ENCODE measurements at regions not wholly inside any gene's neighbourhood (a gene's known extent, or its start where the extent isn't known, plus 50 kb on each side); places are given as distances from the start of the nearest gene placed in this dataset.

GRCh38 chr12:91841822-91842221, 303.8 kb downstream of the BTG1 start:
- no peaks in the 10 kb centered on the region for H3K79me2 ChIP-seq (ENCODE audit: control insufficient read depth, insufficient read depth, low read length)
- no peak overlapping the region for H3K4me3 Mint-ChIP-seq
- no peak overlapping the region for H3K27ac ChIP-seq (ENCODE audit: low read length in 2 of 2)
- no peaks in the 10 kb centered on the region for H3K27me3 ChIP-seq (replicated peaks in 1 of 4; ENCODE audit: control extremely low read depth in 1 of 4, control insufficient read depth in 3 of 4, insufficient read depth in 4 of 4, low read length in 3 of 4)
- intact Hi-C loops (cut with micrococcal nuclease), result no loop called here
- no peaks in the 10 kb centered on the region for H3K4me1 ChIP-seq (ENCODE audit: control insufficient read depth in 2 of 2, insufficient read depth in 2 of 2, low read length in 2 of 2)
- TF ChIP-seq EZH2 (IDR thresholded peaks at IDR 0.05; ENCODE audit: borderline replicate concordance, insufficient read depth, low read depth, low read length, poor library complexity, severe bottlenecking), result no peak
- TF ChIP-seq CTCF (IDR thresholded peaks at IDR 0.05), result no peak
- H3K27me3 Mint-ChIP-seq, result peaks cover 5% of the 10 kb centered on the region
- H3K9me3 ChIP-seq (ENCODE audit: control extremely low read depth in 1 of 3, control insufficient read depth in 2 of 3, insufficient read depth in 1 of 3, low read length in 2 of 3), result peaks cover 0 to 7% (median 0%) of the 10 kb centered on the region in 3 donors
- H4K20me1 ChIP-seq (ENCODE audit: control insufficient read depth, insufficient read depth, low read length, poor library complexity, severe bottlenecking), result no peaks in the 10 kb centered on the region
- no peak overlapping the region for H3K4me3 ChIP-seq (ENCODE audit: control extremely low read depth in 1 of 5, extremely low read depth in 1 of 5, insufficient read depth in 1 of 5, low read depth in 2 of 5, low read length in 4 of 5)
- H3K9ac ChIP-seq (ENCODE audit: low read length), result no peak overlapping the region
- H3K4me2 ChIP-seq (replicated peaks; ENCODE audit: low read depth, low read length, poor library complexity, severe bottlenecking), result no peak overlapping the region
- H3K36me3 ChIP-seq (replicated peaks in 1 of 2; ENCODE audit: control extremely low read depth in 1 of 2, control insufficient read depth in 1 of 2, extremely low read depth in 1 of 2, insufficient read depth in 2 of 2, low read length in 1 of 2), result no peaks in the 10 kb centered on the region
- no peaks in the 10 kb centered on the region for H3K9me3 Mint-ChIP-seq (ENCODE audit: insufficient read depth)
- H2AFZ ChIP-seq (ENCODE audit: insufficient read depth, low read depth, low read length, poor library complexity, severe bottlenecking), result no peak overlapping the region
- ATAC-seq (ENCODE audit: low read depth) (no peak), DNase-seq (no peak)
- POLR2A ChIA-PET, result no interaction called here
- peaks cover 2% of the 10 kb centered on the region for H3K4me1 Mint-ChIP-seq
- H3K27ac Mint-ChIP-seq, result no peak overlapping the region
- CTCF ChIA-PET, result interaction anchor here (1.5 to 2.1 kb wide), 2 partner anchors 14 to 31 kb away, joined by 4 to 6 read pairs; no protein-coding TSS in a partner anchor

GRCh38 chr12:91836696-91837095, 308.9 kb downstream of the BTG1 start:
- Mint-ChIP-seq H3K27me3 (peaks cover 5% of the 10 kb centered on the region), H3K27ac (no peak overlapping the region), H3K4me1 (peaks cover 6% of the 10 kb centered on the region), H3K9me3 (ENCODE audit: insufficient read depth) (peaks cover 3% of the 10 kb centered on the region), H3K4me3 (no peak overlapping the region)
- no peak overlapping the region for H3K4me3 ChIP-seq (ENCODE audit: control extremely low read depth in 1 of 5, extremely low read depth in 1 of 5, insufficient read depth in 1 of 5, low read depth in 2 of 5, low read length in 4 of 5)
- H3K27me3 ChIP-seq (replicated peaks in 1 of 4; ENCODE audit: control extremely low read depth in 1 of 4, control insufficient read depth in 3 of 4, insufficient read depth in 4 of 4, low read length in 3 of 4), result no peaks in the 10 kb centered on the region
- no peak overlapping the region for H3K4me2 ChIP-seq (replicated peaks; ENCODE audit: low read depth, low read length, poor library complexity, severe bottlenecking)
- POLR2A ChIA-PET, result no interaction called here
- no peak for DNase-seq
- H3K36me3 ChIP-seq (replicated peaks in 1 of 2; ENCODE audit: control extremely low read depth in 1 of 2, control insufficient read depth in 1 of 2, extremely low read depth in 1 of 2, insufficient read depth in 2 of 2, low read length in 1 of 2), result no peaks in the 10 kb centered on the region
- no peak for ATAC-seq (ENCODE audit: low read depth)
- TF ChIP-seq EZH2 (IDR thresholded peaks at IDR 0.05; ENCODE audit: borderline replicate concordance, insufficient read depth, low read depth, low read length, poor library complexity, severe bottlenecking), result no peak
- no peak for TF ChIP-seq CTCF (IDR thresholded peaks at IDR 0.05)
- no peak overlapping the region for H3K9ac ChIP-seq (ENCODE audit: low read length)
- no peaks in the 10 kb centered on the region for H4K20me1 ChIP-seq (ENCODE audit: control insufficient read depth, insufficient read depth, low read length, poor library complexity, severe bottlenecking)
- intact Hi-C loops (cut with micrococcal nuclease), result no loop called here
- H2AFZ ChIP-seq (ENCODE audit: insufficient read depth, low read depth, low read length, poor library complexity, severe bottlenecking), result no peak overlapping the region
- no CpG with 5 or more reads among the region's 1 CpG for WGBS (ENCODE audit: insufficient coverage)
- H3K4me1 ChIP-seq (ENCODE audit: control insufficient read depth in 2 of 2, insufficient read depth in 2 of 2, low read length in 2 of 2), result peaks cover 0 to 5% of the 10 kb centered on the region in 2 donors
- H3K9me3 ChIP-seq (ENCODE audit: control extremely low read depth in 1 of 3, control insufficient read depth in 2 of 3, insufficient read depth in 1 of 3, low read length in 2 of 3), result no peaks in the 10 kb centered on the region
- H3K79me2 ChIP-seq (ENCODE audit: control insufficient read depth, insufficient read depth, low read length), result no peaks in the 10 kb centered on the region
- H3K27ac ChIP-seq (ENCODE audit: low read length in 2 of 2), result no peak overlapping the region
- CTCF ChIA-PET, result no interaction called here
